DMS 273 (cell line): ENCODE measurements at regions not wholly inside any gene's neighbourhood (a gene's known extent, or its start where the extent isn't known, plus 50 kb on each side); places are given as distances from the start of the nearest gene placed in this dataset.
"Not testable (repeated sequence)": the region's sequence is repeated elsewhere in the genome, so short reads cannot be mapped to it uniquely, and the experiment has no call there.

Experiments used
- DNase-seq: peaks from one replicate; lab custom pipeline; 2025; ENCODE audit not compliant: unreplicated experiment; lab: John Stamatoyannopoulos, UW

GRCh38 chr16:35794896-35795295 lies 2335.5 kb downstream of the TP53TG3F start:
- DNase-seq: peak; percentile 31

DNA sequence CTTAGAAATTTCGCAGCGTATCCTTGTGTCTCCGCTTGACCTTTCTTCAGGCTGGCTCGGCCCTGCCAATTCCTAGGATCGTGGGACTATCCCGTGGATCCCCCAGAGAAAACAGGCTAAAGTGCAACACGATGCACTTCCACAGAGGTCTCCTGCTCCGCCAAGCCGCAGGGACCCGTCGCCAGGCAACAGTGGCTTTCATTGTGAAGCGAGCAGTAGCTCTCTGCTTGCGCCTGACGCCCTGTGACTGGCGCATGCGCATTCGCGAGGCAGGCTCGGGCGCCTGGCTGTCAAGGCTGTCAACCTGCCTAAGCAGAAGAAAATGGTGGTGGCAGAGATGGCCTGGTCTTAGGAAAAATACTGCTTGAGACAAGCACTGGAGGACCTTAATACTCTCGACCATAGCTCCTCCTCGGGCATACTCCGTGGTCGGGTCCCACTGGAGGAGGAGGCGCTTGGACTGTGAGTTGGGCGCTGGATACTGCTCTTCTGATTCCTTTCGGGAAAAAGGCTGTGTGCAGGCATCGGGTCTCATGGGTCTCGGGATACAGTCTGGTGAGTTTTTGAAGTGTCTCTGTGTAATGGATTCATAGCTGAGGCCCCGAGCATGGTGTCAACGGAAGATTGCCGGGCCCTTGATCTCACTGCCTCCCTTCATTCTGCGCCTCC lies 2336.1 kb downstream of the TP53TG3F start:
- peak; percentile 91 for DNase-seq

- DNase-seq: no peak
These were observed 2338.4 kb downstream of the TP53TG3F start for GRCh38 chr16:35797811-35798210.

- DNase-seq: peak; percentile 98
These were observed 2339.5 kb downstream of the TP53TG3F start for GRCh38 chr16:35798885-35799426.

DNA sequence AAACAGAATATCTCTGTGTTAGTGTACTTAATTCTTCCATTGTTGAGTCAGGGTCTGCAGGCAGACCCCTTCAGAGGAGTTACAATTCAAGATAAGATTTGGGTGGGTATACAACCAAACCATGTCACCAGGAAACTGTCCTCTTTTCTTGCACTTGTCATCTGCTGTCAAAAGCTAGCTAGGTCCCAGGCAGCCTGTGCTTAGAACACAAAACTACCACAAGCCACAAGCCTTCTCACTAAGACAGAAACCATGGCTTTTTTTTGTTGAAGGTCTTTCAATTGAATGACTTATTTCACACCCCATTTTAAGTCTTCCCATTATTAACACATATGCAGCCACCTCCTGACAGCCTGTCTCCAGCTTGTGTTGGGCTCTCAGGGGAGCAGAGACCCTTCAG lies 2345.1 kb downstream of the TP53TG3F start:
- not testable (repeated sequence) for DNase-seq

DNA sequence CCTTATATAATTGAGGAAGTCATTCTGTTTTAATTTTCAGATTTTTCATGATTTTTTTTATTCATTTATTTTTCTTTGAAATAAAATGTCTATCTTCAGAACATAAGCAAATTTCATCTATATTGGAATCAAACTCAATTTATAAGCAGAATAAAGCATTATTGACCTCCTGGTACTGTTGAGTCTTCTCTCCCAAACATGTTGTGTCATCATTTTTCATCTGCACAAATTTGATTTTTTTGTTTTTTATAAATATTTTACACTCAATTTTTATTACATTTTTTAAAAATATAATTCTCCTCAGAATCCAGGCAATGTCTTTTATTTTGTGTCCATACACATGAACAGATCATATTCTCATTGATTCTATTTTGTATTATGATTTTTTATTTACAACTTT lies 2363.9 kb downstream of the TP53TG3F start:
- no peak for DNase-seq

DNA sequence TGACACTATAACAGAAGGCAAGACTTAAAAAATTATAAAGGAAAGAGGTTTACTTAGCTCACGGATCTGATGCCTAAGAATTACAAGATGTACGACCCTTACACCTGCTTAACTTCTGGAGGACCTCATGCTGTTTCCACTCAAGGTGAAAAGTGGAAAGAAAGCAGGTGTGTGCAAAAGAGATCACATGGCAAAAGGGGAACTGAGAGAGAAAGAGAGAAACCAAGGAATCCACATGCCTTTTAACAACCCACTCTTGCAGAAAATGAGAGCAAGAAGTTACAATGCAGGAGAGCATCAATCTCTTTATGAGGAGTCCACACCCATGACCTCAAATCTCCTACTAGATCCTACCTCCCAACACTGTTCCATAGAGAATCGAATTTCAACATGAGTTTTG lies 2382.2 kb downstream of the TP53TG3F start:
- DNase-seq: no peak

- DNase-seq: no peak
These were observed 2402.8 kb downstream of the TP53TG3F start for GRCh38 chr16:35862242-35862641.

- DNase-seq: no peak
These were observed 2409.2 kb downstream of the TP53TG3F start for GRCh38 chr16:35868630-35869029.

GRCh38 chr16:35873472-35873871 lies 2414.1 kb downstream of the TP53TG3F start:
- DNase-seq: no peak

DNA sequence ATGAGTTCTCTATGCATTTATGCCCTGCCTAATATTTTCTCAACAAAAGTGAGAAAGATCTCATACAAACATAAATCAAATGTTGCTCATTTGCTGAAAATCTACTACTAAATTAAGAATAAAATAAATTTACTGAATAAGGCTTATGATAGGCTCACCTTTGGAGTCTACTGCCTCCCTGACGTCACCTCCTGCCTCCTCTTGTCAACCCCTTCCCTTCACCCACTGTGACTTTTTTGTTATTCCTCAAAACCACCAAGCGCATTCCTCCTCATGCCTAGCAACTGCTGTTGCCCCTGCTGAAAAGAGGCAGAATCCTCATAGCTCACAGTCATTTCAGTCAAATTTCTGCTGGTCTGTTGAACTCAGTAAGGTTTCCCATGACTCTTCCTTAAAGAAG lies 2422.2 kb downstream of the TP53TG3F start:
- DNase-seq: no peak

DNA sequence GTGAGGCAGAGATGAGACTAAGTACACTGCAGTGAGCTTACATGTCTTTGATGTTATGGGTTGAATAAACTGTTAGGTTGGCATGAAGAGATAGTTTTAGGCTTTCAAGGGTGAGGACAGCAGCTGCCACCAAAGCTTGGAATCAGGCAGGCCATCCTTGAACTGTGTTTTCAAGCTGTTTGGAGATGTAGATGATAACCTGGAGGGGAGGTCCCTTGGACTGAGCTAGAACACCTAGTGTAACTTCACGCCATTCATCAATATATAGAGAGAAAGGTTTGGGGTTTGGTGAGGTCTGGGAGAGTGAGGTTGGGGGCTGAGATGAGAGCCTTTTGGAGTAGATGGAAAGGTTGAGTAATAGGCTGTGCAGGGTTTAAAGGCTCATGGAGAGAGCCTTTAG lies 2447.0 kb downstream of the TP53TG3F start:
- DNase-seq: no peak

GRCh38 chr16:35908152-35908551 lies 2448.7 kb downstream of the TP53TG3F start:
- DNase-seq: no peak

- peak; percentile 67 for DNase-seq
These were observed 2449.5 kb downstream of the TP53TG3F start for GRCh38 chr16:35908942-35909341.

DNA sequence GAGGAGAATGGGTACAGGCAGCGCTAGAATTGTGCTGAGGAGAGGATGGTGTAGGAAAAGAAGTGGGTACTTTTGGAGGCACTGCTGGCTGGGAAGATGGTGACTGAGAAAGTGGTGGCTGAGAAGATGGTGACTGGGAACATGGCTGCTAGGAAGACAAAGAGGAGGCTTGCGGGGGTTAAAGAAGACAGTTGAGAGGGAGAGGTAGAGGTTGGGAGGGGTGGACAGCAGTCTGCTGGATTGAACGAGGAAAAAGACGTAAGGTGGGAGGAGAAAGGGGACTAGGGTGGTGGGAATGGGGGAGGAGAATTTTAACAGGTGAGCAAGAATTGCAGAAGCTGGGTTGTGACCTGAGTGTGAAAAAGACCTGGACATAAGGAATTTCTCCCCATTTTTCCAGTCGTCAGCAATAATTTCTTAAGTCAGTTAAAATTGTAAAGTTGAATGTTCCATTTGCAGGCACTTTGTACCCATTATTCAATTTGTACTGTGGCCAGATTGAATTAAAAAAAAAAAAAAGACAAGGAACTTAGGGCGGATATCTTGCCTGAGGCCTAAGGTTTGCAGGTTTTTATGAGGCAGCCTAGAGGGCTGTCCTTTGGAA lies 2450.0 kb downstream of the TP53TG3F start:
- no peak for DNase-seq

DNA sequence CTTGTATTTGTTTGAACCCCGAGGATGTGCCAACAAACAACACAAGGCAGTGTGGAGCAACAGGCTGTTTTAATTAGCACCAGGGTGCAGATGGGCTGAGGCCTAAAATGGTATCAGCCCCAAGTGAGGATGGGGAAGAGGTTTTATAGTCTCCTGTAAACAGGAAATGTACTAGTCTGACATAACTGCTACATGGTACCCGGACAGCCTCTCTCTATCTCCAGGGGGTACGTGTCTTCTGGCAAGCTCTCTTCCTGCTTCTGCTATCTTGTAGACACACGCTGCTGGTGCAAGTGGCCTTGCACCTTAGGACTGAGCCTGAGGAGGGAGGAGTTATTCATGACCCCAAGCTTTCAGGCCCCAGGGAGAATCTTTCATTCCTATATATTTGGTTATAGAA lies 2451.0 kb downstream of the TP53TG3F start:
- no peak for DNase-seq

- DNase-seq: no peak
These were observed 2452.5 kb downstream of the TP53TG3F start for GRCh38 chr16:35911899-35912298.

- DNase-seq: no peak
These were observed 2472.3 kb downstream of the TP53TG3F start for GRCh38 chr16:35931722-35932121.
